NB4 (cell line): ENCODE measurements at regions not wholly inside any gene's neighbourhood (a gene's known extent, or its start where the extent isn't known, plus 50 kb on each side); places are given as distances from the start of the nearest gene placed in this dataset.

Experiments used
- CTCF ChIP-seq: IDR thresholded peaks from one replicate; pipeline ENCODE4 v1.5.1; 2012; ENCODE audit warnings: low read depth, low read length
- MAX ChIP-seq: IDR thresholded peaks from 2 replicates; pipeline ENCODE4 v1.6.1; 2011; ENCODE audit warnings: low read depth, low read length
- MYC ChIP-seq: IDR thresholded peaks from 2 replicates; pipeline ENCODE4 v1.6.1; 2011; ENCODE audit warnings: low read depth, low read length
- POLR2A ChIP-seq: IDR thresholded peaks from 2 replicates; pipeline ENCODE4 v1.6.1; 2011; ENCODE audit warnings: mild to moderate bottlenecking; ENCODE audit not compliant: insufficient read length; ENCODE audit errors: extremely low read depth

GRCh38 chr11:88015170-88015569 is 160.1 kb downstream of the RAB38 start:
- TF ChIP-seq CTCF (no peak), POLR2A (no peak), MYC (no peak), MAX (no peak)
